ENCODE measurements at regions not wholly inside any gene's neighbourhood (a gene's known extent, or its start where the extent isn't known, plus 50 kb on each side); places are given as distances from the start of the nearest gene placed in this dataset.
"Not testable (repeated sequence)": the region's sequence is repeated elsewhere in the genome, so short reads cannot be mapped to it uniquely, and the experiment has no call there.

DNA sequence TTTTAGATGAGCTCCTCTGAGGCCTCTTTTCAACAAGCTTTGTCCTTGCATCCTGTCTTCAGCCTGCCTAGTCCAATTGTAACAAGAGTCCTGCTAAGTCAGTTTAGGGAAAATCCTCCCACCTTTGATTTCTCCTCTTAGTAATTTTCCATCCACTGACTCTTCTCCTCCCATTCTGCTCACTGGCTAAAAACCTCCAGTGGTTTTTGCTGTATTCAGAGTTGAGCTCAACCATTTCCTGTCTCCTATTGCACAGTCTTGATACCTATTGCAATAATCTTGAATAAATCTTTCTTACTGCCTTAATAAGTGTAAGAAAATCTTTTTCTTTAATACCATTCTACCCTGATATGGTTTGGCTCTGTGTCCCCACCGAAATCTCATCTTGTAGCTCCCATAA lies 117.8 kb upstream of the ENPP6 start:
- DNase-seq: no peak
- H3K27me3 ChIP-seq: no peaks in the 10 kb centered on the region
- intact Hi-C loops (cut with DNase I; ENCODE audit: low total_unique reads): no loop called here
- no peaks in the 10 kb centered on the region for H3K9me3 ChIP-seq
- no peak overlapping the region for H3K27ac ChIP-seq
- no peaks in the 10 kb centered on the region for H3K36me3 ChIP-seq
- H3K4me1 ChIP-seq: no peaks in the 10 kb centered on the region
- TF ChIP-seq, protein P1, sequence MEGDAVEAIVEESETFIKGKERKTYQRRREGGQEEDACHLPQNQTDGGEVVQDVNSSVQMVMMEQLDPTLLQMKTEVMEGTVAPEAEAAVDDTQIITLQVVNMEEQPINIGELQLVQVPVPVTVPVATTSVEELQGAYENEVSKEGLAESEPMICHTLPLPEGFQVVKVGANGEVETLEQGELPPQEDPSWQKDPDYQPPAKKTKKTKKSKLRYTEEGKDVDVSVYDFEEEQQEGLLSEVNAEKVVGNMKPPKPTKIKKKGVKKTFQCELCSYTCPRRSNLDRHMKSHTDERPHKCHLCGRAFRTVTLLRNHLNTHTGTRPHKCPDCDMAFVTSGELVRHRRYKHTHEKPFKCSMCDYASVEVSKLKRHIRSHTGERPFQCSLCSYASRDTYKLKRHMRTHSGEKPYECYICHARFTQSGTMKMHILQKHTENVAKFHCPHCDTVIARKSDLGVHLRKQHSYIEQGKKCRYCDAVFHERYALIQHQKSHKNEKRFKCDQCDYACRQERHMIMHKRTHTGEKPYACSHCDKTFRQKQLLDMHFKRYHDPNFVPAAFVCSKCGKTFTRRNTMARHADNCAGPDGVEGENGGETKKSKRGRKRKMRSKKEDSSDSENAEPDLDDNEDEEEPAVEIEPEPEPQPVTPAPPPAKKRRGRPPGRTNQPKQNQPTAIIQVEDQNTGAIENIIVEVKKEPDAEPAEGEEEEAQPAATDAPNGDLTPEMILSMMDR (IDR thresholded peaks at IDR 0.05): no peak
- TF ChIP-seq POLR2A (IDR thresholded peaks at IDR 0.05): no peak
- no peak overlapping the region for H3K4me3 ChIP-seq

DNA sequence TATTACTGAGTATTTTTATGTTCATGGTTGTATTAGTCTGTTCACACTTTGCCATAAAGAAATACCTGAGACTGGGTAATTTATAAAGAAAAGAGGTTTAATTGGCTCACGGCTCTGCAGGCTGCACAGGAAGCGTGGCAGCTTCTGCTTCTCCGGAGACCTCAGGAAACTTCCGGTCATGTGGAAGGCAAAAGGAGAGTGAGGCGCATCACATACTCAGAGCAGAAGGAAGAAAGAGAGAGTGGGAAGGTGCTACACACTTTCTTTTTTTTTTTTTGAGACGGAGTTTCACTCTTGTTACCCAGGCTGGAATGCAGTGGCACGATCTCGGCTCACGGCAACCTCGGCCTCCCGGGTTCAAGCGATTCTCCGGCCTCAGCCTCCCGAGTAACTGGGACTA lies 115.8 kb upstream of the ENPP6 start:
- H3K36me3 ChIP-seq; H3K9me3 ChIP-seq; H3K27ac ChIP-seq; H3K27me3 ChIP-seq; DNase-seq; intact Hi-C loops (cut with DNase I; ENCODE audit: low total_unique reads); H3K4me1 ChIP-seq; H3K4me3 ChIP-seq: not testable (repeated sequence)

DNA sequence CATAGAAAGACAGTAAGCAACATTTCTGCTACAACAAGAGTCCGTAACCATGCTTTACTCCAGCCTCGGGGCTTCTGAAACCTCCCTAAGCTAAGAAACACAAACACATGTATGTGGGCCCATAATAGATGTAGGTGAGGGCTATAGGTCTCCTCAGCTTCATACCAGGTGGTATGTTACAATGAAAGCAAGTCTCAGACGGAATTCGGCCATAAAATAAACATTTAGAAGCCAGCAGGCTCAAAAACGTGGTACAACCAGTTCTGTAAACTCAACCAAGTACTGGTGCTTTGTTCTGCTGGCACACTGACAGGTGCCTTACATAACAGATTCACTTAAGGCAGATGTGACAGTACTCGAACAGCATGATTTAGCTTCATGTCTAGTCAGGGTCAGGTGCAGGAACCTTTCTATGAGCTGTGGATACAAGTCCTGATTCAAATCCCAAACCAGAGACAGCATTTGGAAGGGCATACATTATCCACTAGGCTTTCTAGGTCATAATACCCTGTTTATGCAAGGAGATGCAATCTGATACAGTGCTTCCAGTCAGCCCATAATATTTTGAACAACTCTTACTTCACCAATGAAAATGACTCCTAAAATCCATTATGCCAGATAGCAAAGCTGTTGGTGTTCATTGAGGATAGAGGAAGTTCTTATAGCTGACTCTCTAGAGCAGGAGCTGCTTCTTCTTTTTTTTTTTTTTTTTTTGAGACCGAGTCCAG lies 113.8 kb upstream of the ENPP6 start:
- Histone ChIP-seq H3K36me3 (no peaks in the 10 kb centered on the region), H3K4me1 (no peaks in the 10 kb centered on the region), H3K9me3 (no peaks in the 10 kb centered on the region), H3K27ac (no peak overlapping the region), H3K4me3 (no peak overlapping the region), H3K27me3 (no peaks in the 10 kb centered on the region)
- intact Hi-C loops (cut with DNase I; ENCODE audit: low total_unique reads): no loop called here
- TF ChIP-seq, protein P1 (IDR thresholded peaks at IDR 0.05): no peak
- DNase-seq: no peak

DNA sequence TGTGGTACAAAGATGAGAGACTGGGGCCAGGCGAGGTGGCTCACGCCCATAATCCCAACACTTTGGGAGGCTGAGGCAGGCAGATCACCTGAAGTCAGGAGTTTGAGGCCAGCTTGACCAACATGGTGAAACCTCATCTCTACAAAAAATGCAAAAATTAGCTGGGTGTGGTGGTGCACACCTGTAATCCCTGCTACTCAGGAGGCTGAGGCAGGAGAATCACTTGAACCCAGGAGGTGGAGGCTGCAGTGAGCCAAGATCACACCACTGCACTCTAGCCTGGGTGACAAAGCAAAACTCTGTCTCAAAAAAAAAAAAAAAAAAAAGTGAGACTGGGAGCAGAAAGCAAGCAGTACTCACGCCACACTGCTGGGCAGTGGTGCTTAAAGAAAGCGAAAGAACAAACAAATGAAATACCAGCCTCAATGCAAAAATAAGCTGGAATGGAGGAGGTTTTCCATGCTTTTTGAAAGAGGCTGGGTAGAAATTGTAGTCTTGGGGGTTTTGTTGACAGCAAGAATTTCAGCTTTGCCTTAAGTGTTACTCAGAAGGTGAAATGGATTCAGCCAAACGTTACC lies 112.9 kb upstream of the ENPP6 start:
- H3K4me1 ChIP-seq; DNase-seq; H3K9me3 ChIP-seq; H3K4me3 ChIP-seq; H3K27me3 ChIP-seq; H3K36me3 ChIP-seq; H3K27ac ChIP-seq; intact Hi-C loops (cut with DNase I; ENCODE audit: low total_unique reads): not testable (repeated sequence)

DNA sequence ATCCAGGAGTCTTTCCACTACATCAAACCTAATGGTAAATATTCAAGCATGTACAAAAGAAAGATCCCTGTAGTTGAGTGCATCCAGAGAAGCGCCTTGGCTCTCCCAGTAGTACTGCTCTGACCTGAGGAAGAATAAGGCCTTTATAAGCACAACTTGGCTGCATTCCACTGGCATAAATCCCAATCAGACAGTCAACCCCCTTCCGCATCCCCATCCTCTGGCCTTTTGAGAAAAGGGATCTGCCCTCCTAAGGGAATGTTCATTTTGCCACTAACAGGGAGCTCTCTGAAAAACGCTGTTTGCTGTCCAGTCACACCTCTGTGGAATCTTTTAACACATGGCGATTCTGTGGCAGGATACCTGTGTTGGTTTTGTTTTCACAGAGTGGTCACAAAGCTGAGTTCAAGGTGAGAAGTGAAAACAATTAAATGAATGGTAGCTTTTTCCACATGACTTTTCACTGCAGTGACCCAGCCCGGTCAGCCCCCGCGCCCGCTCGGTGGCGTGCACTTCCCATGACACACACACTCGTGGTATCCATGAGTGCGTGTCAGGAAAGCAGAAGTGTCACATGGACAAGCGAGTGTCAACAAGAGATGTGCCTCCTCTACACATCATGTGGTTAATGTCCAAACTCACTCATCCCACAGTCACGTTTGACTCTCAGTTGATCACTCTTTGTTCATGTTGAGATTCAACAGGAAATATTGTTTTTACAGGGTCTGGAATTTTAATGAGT lies 112.2 kb upstream of the ENPP6 start:
- TF ChIP-seq, protein P1 (IDR thresholded peaks at IDR 0.05): no peak
- no peak for TF ChIP-seq POLR2A (IDR thresholded peaks at IDR 0.05)
- Histone ChIP-seq H3K27me3 (no peaks in the 10 kb centered on the region), H3K27ac (no peak overlapping the region), H3K4me3 (no peak overlapping the region), H3K4me1 (no peaks in the 10 kb centered on the region), H3K9me3 (no peaks in the 10 kb centered on the region), H3K36me3 (no peaks in the 10 kb centered on the region)
- intact Hi-C loops (cut with DNase I; ENCODE audit: low total_unique reads): no loop called here
- DNase-seq: no peak

DNA sequence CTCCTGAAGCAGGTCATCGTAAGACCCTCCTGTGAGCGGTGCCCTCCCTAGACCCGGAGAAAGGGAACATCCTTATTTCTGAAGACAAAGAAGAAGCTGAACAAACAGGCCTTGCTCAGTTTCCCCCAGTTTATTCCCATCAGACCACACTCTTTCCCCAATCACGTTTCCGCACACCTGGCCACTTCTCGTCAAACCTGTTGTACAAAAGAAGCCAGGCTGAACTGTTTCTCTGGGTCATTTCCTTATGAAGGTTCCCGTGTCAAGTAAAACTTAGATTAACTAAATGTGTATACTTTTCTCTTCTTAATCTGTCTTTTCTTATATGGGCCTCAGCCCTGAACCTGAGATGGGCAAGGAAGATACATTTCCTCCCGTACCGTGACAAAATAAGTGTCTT lies 111.6 kb upstream of the ENPP6 start:
- Histone ChIP-seq H3K27me3 (no peaks in the 10 kb centered on the region), H3K4me1 (no peaks in the 10 kb centered on the region), H3K4me3 (no peak overlapping the region), H3K9me3 (no peaks in the 10 kb centered on the region), H3K27ac (no peak overlapping the region), H3K36me3 (no peaks in the 10 kb centered on the region)
- no peak for DNase-seq
- intact Hi-C loops (cut with DNase I; ENCODE audit: low total_unique reads): no loop called here
- TF ChIP-seq, protein P1 (IDR thresholded peaks at IDR 0.05): no peak
- no peak for TF ChIP-seq POLR2A (IDR thresholded peaks at IDR 0.05)
